HEK293 (cell line): ENCODE measurements at regions not wholly inside any gene's neighbourhood (a gene's known extent, or its start where the extent isn't known, plus 50 kb on each side); places are given as distances from the start of the nearest gene placed in this dataset.

Source experiments
- CTCF ChIA-PET: fragments of 350-600 bp; formaldehyde crosslinking; extraction: SDS; loops from one replicate; lab custom pipeline; 2021; ENCODE audit warnings: antibody characterized with exemption; lab: Yijun Ruan, JAX
- POLR2A ChIA-PET: fragments of 300-600 bp; formaldehyde crosslinking; extraction: SDS; loops from one replicate; lab custom pipeline; 2020; ENCODE audit warnings: antibody characterized with exemption, inconsistent platforms; lab: Yijun Ruan, JAX
- H3K27ac ChIP-seq: fragments of 200-500 bp; sonication (Bioruptor generic); 2 replicates; pipeline ENCODE4 v1.5.1; 2014; ENCODE audit warnings: low read depth, low read length, control low read depth, inconsistent platforms; ENCODE audit errors: extremely low read depth
- H3K36me3 ChIP-seq, 2 experiments: fragments of 200-500 bp in 1 of 2; sonication (Bioruptor generic) in 1 of 2; 1 replicate in 1 of 2; 2 replicates in 1 of 2; pipeline ENCODE4 v1.5.1; 2014 to 2017; ENCODE audit warnings: inconsistent platforms in 2 of 2, low read length in 2 of 2; ENCODE audit not compliant: control insufficient read depth in 2 of 2, insufficient read depth in 1 of 2
- H3K4me1 ChIP-seq: fragments of 200-500 bp; sonication (Bioruptor generic); 2 replicates; pipeline ENCODE4 v1.5.1; 2014; ENCODE audit warnings: mild to moderate bottlenecking, low read length, inconsistent platforms; ENCODE audit not compliant: control insufficient read depth, insufficient read depth
- H3K4me3 ChIP-seq: 2 replicates; pipeline ENCODE4 v1.5.1; 2011; ENCODE audit warnings: low read depth, mild to moderate bottlenecking, control low read depth, low read length, moderate library complexity
- H3K9me3 ChIP-seq: fragments of 200-500 bp; sonication (Bioruptor generic); 2 replicates; pipeline ENCODE4 v1.5.1; 2014; ENCODE audit warnings: low read depth, low read length, inconsistent platforms; ENCODE audit not compliant: control insufficient read depth, insufficient read depth
- GLI2 ChIP-seq: fragments of 450-650 bp; formaldehyde crosslinking; IDR thresholded peaks from 2 replicates; pipeline ENCODE4; 2017; ENCODE audit warnings: missing biosample characterization, missing genetic modification characterization, low read depth, borderline replicate concordance
- HOXA7 ChIP-seq: sonication (generic); formaldehyde crosslinking; IDR thresholded peaks from 2 replicates; pipeline ENCODE4 v1.8.1; 2022; ENCODE audit warnings: missing genetic modification reagents, borderline replicate concordance
- KLF17 ChIP-seq: fragments of 450-650 bp; formaldehyde crosslinking; IDR thresholded peaks from 2 replicates; pipeline ENCODE4 v1.5.1; 2016; ENCODE audit warnings: missing biosample characterization, missing genetic modification characterization
- KLF8 ChIP-seq: fragments of 450-650 bp; formaldehyde crosslinking; IDR thresholded peaks from 2 replicates; pipeline ENCODE4 v1.5.1; 2016; ENCODE audit warnings: missing biosample characterization, missing genetic modification characterization
- KLF9 ChIP-seq: fragments of 450-650 bp; formaldehyde crosslinking; IDR thresholded peaks from 2 replicates; pipeline ENCODE4 v1.5.1; 2016; ENCODE audit warnings: missing biosample characterization, missing genetic modification characterization, low read depth
- YY2 ChIP-seq: fragments of 450-650 bp; formaldehyde crosslinking; IDR thresholded peaks from 2 replicates; pipeline ENCODE4 v1.5.1; 2016; ENCODE audit warnings: missing biosample characterization, missing genetic modification characterization
- ZFP69B ChIP-seq: fragments of 450-650 bp; formaldehyde crosslinking; IDR thresholded peaks from 2 replicates; pipeline ENCODE4 v1.5.1; 2016; ENCODE audit warnings: missing biosample characterization, missing genetic modification characterization
- ZNF211 ChIP-seq: fragments of 450-650 bp; formaldehyde crosslinking; IDR thresholded peaks from 2 replicates; pipeline ENCODE4 v1.5.1; 2016; ENCODE audit warnings: low read depth, missing biosample characterization, missing genetic modification characterization
- ZNF23 ChIP-seq: fragments of 450-650 bp; formaldehyde crosslinking; IDR thresholded peaks from 2 replicates; pipeline ENCODE4 v1.5.1; 2016; ENCODE audit warnings: missing biosample characterization, missing genetic modification characterization, borderline replicate concordance
- ZNF416 ChIP-seq: fragments of 450-650 bp; formaldehyde crosslinking; IDR thresholded peaks from 2 replicates; pipeline ENCODE4 v1.5.1; 2016; ENCODE audit warnings: missing biosample characterization, missing genetic modification characterization
- ZNF426 ChIP-seq: fragments of 450-650 bp; formaldehyde crosslinking; IDR thresholded peaks from 2 replicates; pipeline ENCODE4 v1.5.1; 2017; ENCODE audit warnings: missing biosample characterization, missing genetic modification characterization, mild to moderate bottlenecking, inconsistent platforms, moderate library complexity
- ZNF544 ChIP-seq: fragments of 450-650 bp; formaldehyde crosslinking; IDR thresholded peaks from 2 replicates; pipeline ENCODE4 v1.5.0; 2017; ENCODE audit warnings: missing biosample characterization, missing genetic modification characterization
- ZNF571 ChIP-seq: fragments of 450-650 bp; formaldehyde crosslinking; IDR thresholded peaks from 2 replicates; pipeline ENCODE4 v1.5.0; 2017; ENCODE audit warnings: missing biosample characterization, missing genetic modification characterization
- ZNF596 ChIP-seq: fragments of 450-650 bp; IDR thresholded peaks from 2 replicates; pipeline ENCODE4 v1.5.0; 2018; ENCODE audit warnings: missing biosample characterization, mild to moderate bottlenecking, missing genetic modification characterization, moderate library complexity
- ZNF621 ChIP-seq: fragments of 450-650 bp; formaldehyde crosslinking; IDR thresholded peaks from 2 replicates; pipeline ENCODE4 v1.5.1; 2017; ENCODE audit warnings: missing biosample characterization, missing genetic modification characterization
- ZNF624 ChIP-seq: fragments of 450-650 bp; formaldehyde crosslinking; IDR thresholded peaks from 2 replicates; pipeline ENCODE4 v1.5.1; 2017; ENCODE audit warnings: missing biosample characterization, missing genetic modification characterization
- ZNF707 ChIP-seq: fragments of 450-650 bp; formaldehyde crosslinking; IDR thresholded peaks from 2 replicates; pipeline ENCODE4 v1.5.1; 2016; ENCODE audit warnings: missing biosample characterization, missing genetic modification characterization
- TF ChIP-seq, protein P1 (sequence below): fragments of 450-650 bp; formaldehyde crosslinking; IDR thresholded peaks from 2 replicates; pipeline ENCODE4 v1.5.1; 2016; ENCODE audit warnings: missing biosample characterization, missing genetic modification characterization
- TF ChIP-seq, protein P2 (sequence below): fragments of 450-650 bp; formaldehyde crosslinking; IDR thresholded peaks from 2 replicates; pipeline ENCODE4 v1.5.1; 2016; ENCODE audit warnings: missing biosample characterization, missing genetic modification characterization
- TF ChIP-seq, protein P3 (sequence below): fragments of 450-650 bp; formaldehyde crosslinking; IDR thresholded peaks from 2 replicates; pipeline ENCODE4 v1.5.1; 2017; ENCODE audit warnings: missing biosample characterization, missing genetic modification characterization
- TF ChIP-seq, protein P4 (sequence below): fragments of 450-650 bp; formaldehyde crosslinking; IDR thresholded peaks from 2 replicates; pipeline ENCODE4 v1.5.1; 2016; ENCODE audit warnings: missing biosample characterization, missing genetic modification characterization

DNA sequence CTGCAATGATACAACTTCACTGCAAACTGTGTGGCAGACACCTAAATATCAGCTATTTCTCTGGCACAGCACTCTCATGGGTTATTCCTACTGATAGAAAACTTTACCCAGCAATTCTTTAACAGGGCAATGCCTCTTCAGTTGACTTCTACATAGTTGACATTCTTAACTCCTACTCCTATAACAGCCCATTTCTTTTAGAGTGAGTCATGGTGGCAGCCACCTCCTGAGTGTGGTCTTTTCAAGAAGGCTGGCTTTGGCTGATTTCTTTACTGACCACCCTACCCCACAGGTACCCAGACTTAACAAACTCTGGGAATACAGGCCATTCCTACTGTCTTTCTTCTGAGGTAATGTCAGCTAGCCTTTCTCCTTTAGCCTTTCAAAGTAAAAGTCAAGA lies 805.8 kb upstream of the ADGRL2 start:
- Histone ChIP-seq H3K4me3 (no peak overlapping the region), H3K27ac (no peak overlapping the region), H3K36me3 (no peaks in the 10 kb centered on the region), H3K9me3 (no peaks in the 10 kb centered on the region), H3K4me1 (no peaks in the 10 kb centered on the region)
- TF ChIP-seq ZNF621 (tag by site-specific recombination) = no peak
- no peak for TF ChIP-seq YY2 (tag by site-specific recombination)
- no peak for TF ChIP-seq ZNF707 (tag by site-specific recombination)
- TF ChIP-seq ZFP69B (tag by site-specific recombination) = no peak
- TF ChIP-seq ZNF426 (tag by site-specific recombination) = no peak
- TF ChIP-seq GLI2 = no peak
- no peak for TF ChIP-seq ZNF23 (tag by site-specific recombination)
- no peak for TF ChIP-seq ZNF544 (tag by site-specific recombination)
- TF ChIP-seq ZNF571 = no peak
- no peak for TF ChIP-seq ZNF211
- no peak for TF ChIP-seq HOXA7
- ChIA-PET CTCF (no interaction called here), POLR2A (no interaction called here)

GRCh38 chr1:80994038-80994437 lies 806.7 kb upstream of the ADGRL2 start:
- CTCF ChIA-PET = no interaction called here
- Histone ChIP-seq H3K4me3 (no peak overlapping the region), H3K4me1 (no peaks in the 10 kb centered on the region), H3K9me3 (no peaks in the 10 kb centered on the region), H3K36me3 (no peaks in the 10 kb centered on the region), H3K27ac (no peak overlapping the region)
- POLR2A ChIA-PET = no interaction called here
- TF ChIP-seq ZNF416 (tag by site-specific recombination) (no peak), KLF8 (no peak)
- TF ChIP-seq, protein P1, sequence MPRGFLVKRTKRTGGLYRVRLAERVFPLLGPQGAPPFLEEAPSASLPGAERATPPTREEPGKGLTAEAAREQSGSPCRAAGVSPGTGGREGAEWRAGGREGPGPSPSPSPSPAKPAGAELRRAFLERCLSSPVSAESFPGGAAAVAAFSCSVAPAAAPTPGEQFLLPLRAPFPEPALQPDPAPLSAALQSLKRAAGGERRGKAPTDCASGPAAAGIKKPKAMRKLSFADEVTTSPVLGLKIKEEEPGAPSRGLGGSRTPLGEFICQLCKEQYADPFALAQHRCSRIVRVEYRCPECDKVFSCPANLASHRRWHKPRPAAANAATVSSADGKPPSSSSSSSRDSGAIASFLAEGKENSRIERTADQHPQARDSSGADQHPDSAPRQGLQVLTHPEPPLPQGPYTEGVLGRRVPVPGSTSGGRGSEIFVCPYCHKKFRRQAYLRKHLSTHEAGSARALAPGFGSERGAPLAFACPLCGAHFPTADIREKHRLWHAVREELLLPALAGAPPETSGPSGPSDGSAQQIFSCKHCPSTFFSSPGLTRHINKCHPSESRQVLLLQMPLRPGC = no peak

GRCh38 chr1:80993154-80993980 lies 807.4 kb upstream of the ADGRL2 start:
- H3K27ac ChIP-seq = no peak overlapping the region
- ChIA-PET CTCF (no interaction called here), POLR2A (no interaction called here)
- no peaks in the 10 kb centered on the region for H3K4me1 ChIP-seq
- no peaks in the 10 kb centered on the region for H3K9me3 ChIP-seq
- TF ChIP-seq ZNF624 (tag by site-specific recombination) = no peak
- TF ChIP-seq KLF17 = no peak
- TF ChIP-seq, protein P2, sequence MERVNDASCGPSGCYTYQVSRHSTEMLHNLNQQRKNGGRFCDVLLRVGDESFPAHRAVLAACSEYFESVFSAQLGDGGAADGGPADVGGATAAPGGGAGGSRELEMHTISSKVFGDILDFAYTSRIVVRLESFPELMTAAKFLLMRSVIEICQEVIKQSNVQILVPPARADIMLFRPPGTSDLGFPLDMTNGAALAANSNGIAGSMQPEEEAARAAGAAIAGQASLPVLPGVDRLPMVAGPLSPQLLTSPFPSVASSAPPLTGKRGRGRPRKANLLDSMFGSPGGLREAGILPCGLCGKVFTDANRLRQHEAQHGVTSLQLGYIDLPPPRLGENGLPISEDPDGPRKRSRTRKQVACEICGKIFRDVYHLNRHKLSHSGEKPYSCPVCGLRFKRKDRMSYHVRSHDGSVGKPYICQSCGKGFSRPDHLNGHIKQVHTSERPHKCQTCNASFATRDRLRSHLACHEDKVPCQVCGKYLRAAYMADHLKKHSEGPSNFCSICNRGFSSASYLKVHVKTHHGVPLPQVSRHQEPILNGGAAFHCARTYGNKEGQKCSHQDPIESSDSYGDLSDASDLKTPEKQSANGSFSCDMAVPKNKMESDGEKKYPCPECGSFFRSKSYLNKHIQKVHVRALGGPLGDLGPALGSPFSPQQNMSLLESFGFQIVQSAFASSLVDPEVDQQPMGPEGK = no peak
- TF ChIP-seq, protein P3, sequence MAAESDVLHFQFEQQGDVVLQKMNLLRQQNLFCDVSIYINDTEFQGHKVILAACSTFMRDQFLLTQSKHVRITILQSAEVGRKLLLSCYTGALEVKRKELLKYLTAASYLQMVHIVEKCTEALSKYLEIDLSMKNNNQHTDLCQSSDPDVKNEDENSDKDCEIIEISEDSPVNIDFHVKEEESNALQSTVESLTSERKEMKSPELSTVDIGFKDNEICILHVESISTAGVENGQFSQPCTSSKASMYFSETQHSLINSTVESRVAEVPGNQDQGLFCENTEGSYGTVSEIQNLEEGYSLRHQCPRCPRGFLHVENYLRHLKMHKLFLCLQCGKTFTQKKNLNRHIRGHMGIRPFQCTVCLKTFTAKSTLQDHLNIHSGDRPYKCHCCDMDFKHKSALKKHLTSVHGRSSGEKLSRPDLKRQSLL (tag by site-specific recombination) = no peak
- TF ChIP-seq, protein P4, sequence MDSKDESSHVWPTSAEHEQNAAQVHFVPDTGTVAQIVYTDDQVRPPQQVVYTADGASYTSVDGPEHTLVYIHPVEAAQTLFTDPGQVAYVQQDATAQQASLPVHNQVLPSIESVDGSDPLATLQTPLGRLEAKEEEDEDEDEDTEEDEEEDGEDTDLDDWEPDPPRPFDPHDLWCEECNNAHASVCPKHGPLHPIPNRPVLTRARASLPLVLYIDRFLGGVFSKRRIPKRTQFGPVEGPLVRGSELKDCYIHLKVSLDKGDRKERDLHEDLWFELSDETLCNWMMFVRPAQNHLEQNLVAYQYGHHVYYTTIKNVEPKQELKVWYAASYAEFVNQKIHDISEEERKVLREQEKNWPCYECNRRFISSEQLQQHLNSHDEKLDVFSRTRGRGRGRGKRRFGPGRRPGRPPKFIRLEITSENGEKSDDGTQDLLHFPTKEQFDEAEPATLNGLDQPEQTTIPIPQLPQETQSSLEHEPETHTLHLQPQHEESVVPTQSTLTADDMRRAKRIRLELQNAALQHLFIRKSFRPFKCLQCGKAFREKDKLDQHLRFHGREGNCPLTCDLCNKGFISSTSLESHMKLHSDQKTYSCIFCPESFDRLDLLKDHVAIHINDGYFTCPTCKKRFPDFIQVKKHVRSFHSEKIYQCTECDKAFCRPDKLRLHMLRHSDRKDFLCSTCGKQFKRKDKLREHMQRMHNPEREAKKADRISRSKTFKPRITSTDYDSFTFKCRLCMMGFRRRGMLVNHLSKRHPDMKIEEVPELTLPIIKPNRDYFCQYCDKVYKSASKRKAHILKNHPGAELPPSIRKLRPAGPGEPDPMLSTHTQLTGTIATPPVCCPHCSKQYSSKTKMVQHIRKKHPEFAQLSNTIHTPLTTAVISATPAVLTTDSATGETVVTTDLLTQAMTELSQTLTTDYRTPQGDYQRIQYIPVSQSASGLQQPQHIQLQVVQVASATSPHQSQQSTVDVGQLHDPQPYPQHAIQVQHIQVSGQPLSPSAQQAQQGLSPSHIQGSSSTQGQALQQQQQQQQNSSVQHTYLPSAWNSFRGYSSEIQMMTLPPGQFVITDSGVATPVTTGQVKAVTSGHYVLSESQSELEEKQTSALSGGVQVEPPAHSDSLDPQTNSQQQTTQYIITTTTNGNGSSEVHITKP (tag by site-specific recombination) = no peak
- TF ChIP-seq KLF9 (tag by site-specific recombination) = no peak
- TF ChIP-seq ZNF596 (tag by site-specific recombination) = no peak
- TF ChIP-seq ZNF426 (tag by site-specific recombination) = no peak
- H3K4me3 ChIP-seq = no peak overlapping the region
- H3K36me3 ChIP-seq = no peaks in the 10 kb centered on the region
